Peyer's patch (tissue), 4 donors: ENCODE measurements at regions not wholly inside any gene's neighbourhood (a gene's known extent, or its start where the extent isn't known, plus 50 kb on each side); places are given as distances from the start of the nearest gene placed in this dataset.

Source experiments
- CTCF ChIP-seq, 6 experiments: fragments of 450-650 bp in 4 of 6; fragments of 200-600 bp in 2 of 6; sonication (generic) in 1 of 6; IDR thresholded peaks; one replicate each; pipeline ENCODE4 v1.5.1; 2017 to 2019; ENCODE audit warnings: antibody characterized with exemption in 6 of 6, mild to moderate bottlenecking in 3 of 6, moderate library complexity in 1 of 6
- POLR2A ChIP-seq, 2 donors: fragments of 450-650 bp; IDR thresholded peaks; one replicate each; pipeline ENCODE4 v1.5.1; 2017; ENCODE audit warnings: antibody characterized with exemption in 2 of 2, mild to moderate bottlenecking in 2 of 2, moderate library complexity in 2 of 2

DNA sequence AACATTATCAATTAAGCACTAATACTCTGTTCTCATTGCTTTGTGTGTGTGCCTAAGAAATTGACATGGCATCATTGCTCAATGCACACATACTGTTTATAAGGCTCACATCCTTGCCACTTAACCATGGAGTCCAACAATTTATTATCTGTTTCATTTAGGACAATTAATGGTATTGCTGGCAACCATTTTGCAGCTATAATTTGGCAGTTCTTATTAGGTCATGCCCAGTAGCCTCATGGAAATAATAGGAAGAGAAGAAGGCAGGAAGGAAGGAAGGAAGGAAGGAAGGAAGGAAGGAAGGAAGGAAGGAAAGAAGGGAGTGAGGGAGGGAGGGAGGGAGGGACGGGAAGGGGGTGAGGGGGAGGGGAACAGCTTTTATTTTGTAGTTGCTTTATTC is 285.5 kb upstream of the SLC24A2 start:
- TF ChIP-seq CTCF (IDR thresholded peaks at IDR 0.05), result no peak
- TF ChIP-seq POLR2A (IDR thresholded peaks at IDR 0.05), result no peak
